ENCODE measurements at regions not wholly inside any gene's neighbourhood (a gene's known extent, or its start where the extent isn't known, plus 50 kb on each side); places are given as distances from the start of the nearest gene placed in this dataset.
A peak's percentile ranks its signal among the peaks of the same experiment; 100 is the strongest.
"Not testable (repeated sequence)": the region's sequence is repeated elsewhere in the genome, so short reads cannot be mapped to it uniquely, and the experiment has no call there.

- DNase-seq, result not testable (repeated sequence)
Observed at GRCh38 chr14:49243777-49244176, 342.4 kb downstream of the RPS29 start.

- no peak for DNase-seq
Observed at GRCh38 chr14:49240383-49240782, 345.8 kb downstream of the RPS29 start.

DNA sequence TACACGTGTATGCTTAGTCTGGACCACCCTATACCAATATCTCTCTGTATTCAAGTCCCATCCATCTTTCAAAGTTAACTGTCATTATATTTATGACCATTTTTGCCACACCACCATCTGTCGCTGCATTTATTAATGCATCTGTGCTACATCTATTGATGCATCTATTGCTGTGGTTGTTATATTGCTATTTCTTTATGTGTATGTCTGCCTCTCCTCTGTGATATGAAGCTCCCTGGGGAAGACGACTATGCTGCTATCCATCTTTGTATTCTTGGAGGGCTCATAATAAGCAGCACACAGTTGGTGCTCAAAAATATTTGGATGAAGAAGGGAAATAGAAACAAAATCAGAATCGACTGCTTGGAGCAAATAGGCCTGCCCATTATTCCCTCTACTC is 357.6 kb downstream of the RPS29 start:
- no peak for DNase-seq

DNA sequence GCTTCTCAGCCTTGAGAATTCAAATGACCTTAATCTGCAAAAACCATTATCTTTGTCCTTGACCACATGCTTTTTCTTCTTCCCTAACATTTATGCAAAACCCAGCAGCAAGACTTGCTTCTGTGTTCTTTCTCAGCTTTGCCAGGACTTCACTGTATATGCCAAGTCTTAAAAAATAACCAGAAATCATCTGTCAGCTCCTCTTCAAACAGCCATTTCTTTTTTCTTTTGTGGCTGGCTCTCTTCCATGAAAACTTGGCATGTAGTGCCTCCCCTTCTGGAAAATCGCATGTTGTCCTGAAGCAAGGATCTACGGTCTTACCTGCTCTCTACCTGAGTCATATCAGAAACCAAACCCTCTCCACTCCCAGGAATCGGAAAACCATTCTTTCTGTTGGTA is 364.9 kb downstream of the RPS29 start:
- DNase-seq, result no peak

DNA sequence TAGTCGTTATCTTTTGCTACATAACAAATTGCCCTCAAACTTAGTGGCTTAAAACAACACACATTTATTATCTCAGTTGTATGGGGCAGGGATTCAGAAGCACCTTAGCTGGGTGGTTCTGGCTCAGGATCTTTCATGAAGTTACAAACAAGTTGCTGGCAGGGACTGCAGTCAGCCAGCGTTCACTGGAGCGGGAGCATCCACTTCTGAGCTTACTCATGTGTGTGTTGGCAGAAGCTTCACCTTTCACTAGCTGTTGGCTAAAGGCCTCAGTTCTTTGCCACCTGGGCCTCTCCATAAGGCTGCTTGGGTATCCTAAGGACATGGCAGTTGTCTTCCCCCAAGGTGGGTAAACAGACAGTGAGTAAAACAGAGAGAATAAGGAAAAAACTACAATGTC is 365.7 kb downstream of the RPS29 start:
- DNase-seq, result no peak

DNA sequence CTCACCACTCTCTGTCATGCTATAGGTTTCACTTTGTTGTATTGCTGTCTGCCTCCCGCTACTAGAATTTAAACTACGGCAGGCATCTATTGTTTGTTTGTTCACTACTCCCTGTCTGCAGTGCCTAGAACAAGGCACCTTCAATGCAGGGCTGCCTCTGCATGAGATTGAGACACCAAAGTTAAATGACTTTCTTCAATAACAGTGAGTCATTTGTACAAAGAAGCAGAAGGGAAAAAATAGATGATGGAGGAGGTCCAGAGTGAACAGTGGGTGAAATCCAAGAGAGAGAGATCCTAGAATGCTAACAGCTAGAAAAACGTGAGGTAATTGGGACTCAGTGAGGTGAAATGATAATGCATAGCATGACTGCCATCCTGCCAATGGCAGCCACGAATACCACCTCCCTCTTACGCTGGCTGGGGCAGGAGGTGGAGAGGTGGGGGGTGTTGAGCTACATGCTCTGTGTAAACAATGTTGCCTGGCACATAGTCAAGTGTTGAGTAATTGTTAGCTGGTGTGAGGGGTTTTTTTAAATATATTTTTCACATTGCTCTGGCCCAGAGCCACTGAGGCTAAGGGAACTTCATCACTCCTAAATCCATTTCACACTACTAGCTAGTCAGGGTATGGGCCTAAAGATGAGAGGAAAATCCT is 367.6 kb downstream of the RPS29 start:
- peak in 2 of 56 donors; percentile 8 to 20 for DNase-seq

- no peak for DNase-seq
Observed at GRCh38 chr14:49212721-49213120, 373.5 kb downstream of the RPS29 start.

DNA sequence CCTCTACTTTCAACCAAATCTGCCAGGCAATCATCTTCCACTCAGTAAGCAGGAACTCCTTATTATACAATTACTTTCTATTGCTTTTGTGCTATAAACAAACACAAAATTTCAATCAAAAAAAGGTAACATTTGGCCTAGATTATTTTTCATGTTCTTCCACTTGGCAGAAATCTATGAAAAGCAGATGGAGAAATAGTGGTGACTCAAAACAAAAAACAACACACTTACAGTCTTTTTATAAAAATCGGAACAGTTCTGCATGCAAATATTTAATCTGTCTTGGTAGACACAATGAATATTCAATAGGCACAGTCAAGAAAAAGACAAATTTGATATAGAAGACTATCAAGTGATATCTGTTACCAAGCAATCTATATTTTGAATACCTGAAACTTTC is 376.8 kb downstream of the RPS29 start:
- DNase-seq, result no peak

DNA sequence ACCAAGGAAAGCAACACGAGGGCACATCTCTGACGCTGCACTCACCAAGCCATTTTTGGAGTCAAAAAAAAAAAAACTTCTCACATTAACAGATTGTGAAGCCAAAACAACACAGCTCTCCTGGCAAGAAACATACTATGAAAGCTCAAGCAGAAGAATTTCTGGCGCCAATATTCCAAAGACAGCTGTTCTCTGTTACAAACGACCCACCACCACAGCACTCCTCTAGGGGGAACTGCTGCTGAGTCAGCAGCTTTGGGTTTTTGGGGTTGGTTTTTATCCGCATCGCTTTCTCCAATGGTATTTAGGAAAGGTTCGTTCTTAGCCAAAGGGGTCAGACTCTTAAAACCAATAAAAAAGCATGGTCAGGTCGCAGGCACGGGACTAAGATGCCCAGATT is 379.4 kb downstream of the RPS29 start:
- DNase-seq, result no peak

DNA sequence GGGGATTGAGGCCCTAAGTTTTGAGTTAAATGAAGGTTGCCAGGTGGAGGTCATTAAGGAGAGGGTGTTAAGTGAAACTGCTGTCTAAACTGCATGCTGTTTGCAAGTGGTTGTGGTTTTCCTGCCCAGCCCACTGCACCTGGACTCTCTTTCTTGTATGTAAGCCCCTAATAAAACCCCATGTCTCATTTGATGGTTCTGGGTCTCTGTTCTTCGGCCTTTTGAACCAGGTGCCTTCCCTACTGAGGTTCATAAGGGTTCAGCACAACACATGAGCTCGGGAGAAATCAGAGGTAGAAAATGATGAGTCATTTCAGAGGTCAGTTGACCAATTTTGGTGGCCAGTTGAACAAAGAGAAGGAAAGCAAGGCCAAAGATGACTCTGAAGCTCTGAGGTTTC is 382.5 kb downstream of the RPS29 start:
- no peak for DNase-seq

DNA sequence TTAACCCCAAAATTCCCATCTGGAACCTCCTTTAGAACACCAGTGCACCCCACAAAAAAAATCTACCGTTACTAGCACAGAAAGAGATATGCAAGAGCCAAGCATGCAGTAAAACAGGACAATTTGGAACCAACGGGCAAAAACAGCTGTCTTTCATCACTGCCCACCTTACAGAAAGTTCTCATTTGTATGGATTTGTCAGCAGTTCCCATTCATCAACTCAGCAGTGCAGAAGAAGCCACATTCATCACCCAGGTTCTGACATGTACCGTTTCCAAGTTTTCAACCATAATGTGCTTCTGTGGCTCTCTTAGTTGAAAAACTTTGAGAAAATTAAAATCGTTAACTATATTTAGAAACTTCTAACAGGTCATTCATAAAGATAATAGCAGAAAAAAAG is 387.0 kb downstream of the RPS29 start:
- no peak for DNase-seq

DNA sequence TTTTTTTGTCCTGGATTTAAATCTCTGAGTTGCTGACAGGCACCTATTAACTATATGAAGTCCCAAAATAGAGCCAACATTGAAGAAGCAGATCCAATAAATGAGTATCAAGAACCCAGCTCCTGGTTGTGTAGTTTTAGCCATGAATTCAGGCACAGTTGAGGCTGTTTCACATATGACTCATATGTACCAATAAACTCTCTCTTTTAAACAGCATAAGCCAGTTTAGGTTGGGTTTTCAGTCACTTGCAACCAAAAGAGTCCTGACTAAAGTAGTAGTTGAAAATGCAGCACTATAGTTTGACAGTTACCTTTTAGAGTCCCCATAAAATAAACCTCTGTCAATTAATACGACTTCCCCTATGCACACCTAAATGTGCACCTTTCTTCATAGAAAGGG is 389.9 kb downstream of the RPS29 start:
- no peak for DNase-seq

DNA sequence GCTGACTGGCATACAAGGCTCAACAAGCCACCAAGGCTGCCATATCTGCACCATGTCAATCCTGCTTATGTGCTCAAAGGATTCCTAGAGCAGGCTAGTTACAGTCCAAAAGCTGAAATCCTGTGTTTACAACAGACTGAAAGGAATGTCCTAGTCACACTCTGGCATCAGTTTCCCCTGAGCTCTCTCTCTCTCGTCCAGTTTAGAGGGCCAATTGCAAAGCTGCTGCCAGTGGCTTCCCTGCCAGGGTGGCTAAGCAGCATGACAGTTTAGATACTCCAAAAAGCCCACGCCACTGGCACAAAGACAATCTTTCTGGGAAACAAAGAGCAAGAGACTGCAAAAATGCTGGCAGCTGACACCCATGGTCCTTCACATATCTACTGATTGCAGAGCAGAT is 392.1 kb downstream of the RPS29 start:
- peak in 1 of 56 donors; percentile 2 for DNase-seq

DNA sequence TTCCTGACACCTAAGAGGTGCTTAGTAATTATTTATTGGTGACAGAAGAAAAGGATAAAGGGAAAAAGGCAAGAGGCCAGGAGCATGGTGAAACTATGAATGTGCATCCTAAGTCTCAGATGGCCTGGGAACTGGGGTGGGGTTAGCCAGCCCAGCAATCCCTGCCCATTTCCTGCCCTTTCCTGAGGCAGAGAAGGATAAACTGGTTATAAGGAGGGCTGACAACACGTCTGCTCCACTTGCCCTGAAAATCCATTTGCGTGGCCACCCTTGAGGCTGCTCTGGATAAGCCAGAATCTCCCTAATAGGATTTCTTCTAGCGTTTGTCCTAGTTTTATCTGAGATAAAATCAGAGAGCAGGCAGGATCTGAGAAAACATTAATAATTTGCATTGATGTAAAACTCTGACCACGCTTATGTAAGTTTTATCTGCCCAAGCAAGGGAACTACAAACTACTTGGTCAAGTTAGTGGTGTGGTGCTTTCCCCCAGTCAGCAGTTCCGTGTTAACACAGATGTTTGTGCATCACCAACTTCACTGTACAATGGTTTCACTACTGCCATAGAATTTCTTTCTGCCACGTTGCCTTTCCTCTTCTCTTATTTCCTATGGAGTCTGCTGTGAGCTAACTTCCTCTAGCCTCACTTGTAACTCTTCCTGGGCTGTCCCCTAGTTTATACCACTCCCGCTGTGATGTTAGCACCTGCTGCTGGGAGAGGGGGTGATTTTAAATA is 392.7 kb downstream of the RPS29 start:
- no peak for DNase-seq

GRCh38 chr14:49191380-49191779 is 394.8 kb downstream of the RPS29 start:
- DNase-seq, result no peak

- DNase-seq, result no peak
Observed at GRCh38 chr14:49189375-49189774, 396.8 kb downstream of the RPS29 start.

GRCh38 chr14:49187799-49188198 is 398.4 kb downstream of the RPS29 start:
- no peak for DNase-seq

DNA sequence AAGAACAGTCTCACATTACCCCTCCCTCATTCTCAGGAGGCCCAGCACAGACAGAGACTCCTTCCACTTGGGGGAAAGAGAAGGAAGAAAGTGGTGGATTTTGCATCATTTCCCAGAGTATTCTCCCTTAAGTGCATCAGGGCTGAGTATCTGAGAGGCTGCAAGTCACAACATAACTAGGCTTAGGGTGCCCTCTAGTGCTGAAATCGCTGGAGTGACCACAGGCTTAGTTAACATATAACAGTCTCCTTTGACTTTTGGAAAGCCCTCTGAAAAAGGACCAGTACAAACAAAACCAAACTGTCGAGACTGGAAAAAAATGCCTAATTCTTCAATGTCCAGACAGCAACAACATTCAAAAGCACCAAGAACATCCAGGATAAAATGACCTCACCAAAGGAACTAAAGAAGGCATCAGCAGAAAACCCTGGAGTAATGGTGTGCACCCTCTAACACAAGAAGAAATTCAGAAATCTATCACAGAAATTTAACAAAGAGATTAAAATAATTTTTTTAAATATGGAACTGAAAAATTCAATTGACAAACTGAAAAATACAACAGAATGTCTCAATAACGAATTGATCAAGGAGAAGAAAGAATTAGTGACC is 412.3 kb downstream of the RPS29 start:
- peak in 7 of 56 donors; percentile 1 to 24 (median 4) for DNase-seq

DNA sequence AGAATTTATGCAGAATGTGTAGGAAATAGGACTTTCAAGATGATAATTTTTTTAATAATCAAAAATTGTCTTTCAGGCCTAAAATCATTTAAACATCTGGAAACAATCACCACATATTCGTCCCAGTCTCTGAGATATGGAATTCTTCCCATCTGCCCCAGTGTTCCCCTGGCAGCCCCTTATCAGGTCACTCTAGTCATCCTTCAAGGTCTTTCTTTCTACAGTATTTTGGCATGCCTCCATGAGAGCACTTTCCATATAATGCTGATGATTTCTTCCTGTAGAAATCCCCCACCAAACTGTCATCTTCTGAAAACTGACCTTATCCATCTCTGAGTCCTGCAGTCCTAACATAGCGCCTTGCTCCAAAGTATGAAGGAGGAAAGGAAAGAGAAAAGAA is 422.1 kb downstream of the RPS29 start:
- no peak for DNase-seq

- DNase-seq, result no peak
Observed at GRCh38 chr14:49160983-49161382, 425.2 kb downstream of the RPS29 start.

- DNase-seq, result no peak
Observed at GRCh38 chr14:49159081-49159480, 427.1 kb downstream of the RPS29 start.

DNA sequence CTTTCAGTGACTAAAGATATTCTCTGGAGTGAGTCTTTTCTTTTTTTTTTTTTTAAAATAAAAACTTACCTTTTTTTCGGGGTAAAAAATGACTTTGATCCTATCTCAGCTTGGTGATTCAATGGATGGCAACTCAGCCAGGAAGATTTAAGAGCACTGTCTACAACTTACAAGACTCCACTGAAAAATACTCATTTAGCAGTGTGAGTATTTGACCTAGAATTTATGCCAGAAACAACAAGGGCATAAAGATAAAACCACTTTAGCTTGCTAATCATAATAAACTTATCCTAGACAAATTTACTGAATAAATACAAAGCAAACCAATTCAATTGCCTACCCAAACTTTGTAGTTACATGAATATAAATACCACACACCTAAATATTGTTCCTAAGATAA is 446.6 kb downstream of the RPS29 start:
- DNase-seq, result no peak

- DNase-seq, result peak in 2 of 56 donors; percentile 3 to 5
Observed at GRCh38 chr14:49134940-49135339, 451.2 kb downstream of the RPS29 start.

Measured in amygdala (tissue), 56 donors.